Keratinocyte (primary cell): ENCODE measurements at regions not wholly inside any gene's neighbourhood (a gene's known extent, or its start where the extent isn't known, plus 50 kb on each side); places are given as distances from the start of the nearest gene placed in this dataset.

Experiments used
- CTCF ChIP-seq, 3 experiments: IDR thresholded peaks in 1 of 3; conservative IDR thresholded peaks in 1 of 3; optimal IDR thresholded peaks in 1 of 3; 2 replicates in 2 of 3; 3 replicates in 1 of 3; pipeline versions ENCODE3 to v1.5.1; 2011; ENCODE audit warnings: low read length in 3 of 3, mild to moderate bottlenecking in 3 of 3, moderate library complexity in 2 of 3, control low read depth in 1 of 3, inconsistent platforms in 1 of 3; ENCODE audit not compliant: insufficient read depth in 2 of 3; ENCODE audit errors: extremely low read depth in 1 of 3
- EZH2 ChIP-seq: IDR thresholded peaks from one replicate; pipeline ENCODE4 v1.6.1; 2012; ENCODE audit warnings: inconsistent platforms, mild to moderate bottlenecking, low read length, moderate library complexity

- TF ChIP-seq CTCF (optimal IDR thresholded peaks at IDR 0.05 in 1 of 3, IDR thresholded peaks at IDR 0.05 in 1 of 3, conservative IDR thresholded peaks at IDR 0.05 in 1 of 3; ENCODE audit: extremely low read depth in 1 of 3, insufficient read depth in 2 of 3, low read length in 3 of 3) (no peak), EZH2 (no peak)
Measured at GRCh38 chr13:90726375-90726774, 621.1 kb upstream of the MIR17HG start.
